Endothelial cell (in vitro differentiated cells): ENCODE measurements at regions not wholly inside any gene's neighbourhood (a gene's known extent, or its start where the extent isn't known, plus 50 kb on each side); places are given as distances from the start of the nearest gene placed in this dataset.

Source experiments
- DNase-seq: peaks from one replicate; pipeline ENCODE4 v3.0.0; 2021; ENCODE audit warnings: low spot score
- H3K27ac Mint-ChIP-seq: one replicate; pipeline ENCODE4 v1.8.0; 2021; ENCODE audit warnings: mixed read lengths, inconsistent platforms; ENCODE audit not compliant: unreplicated experiment
- H3K27me3 Mint-ChIP-seq: one replicate; pipeline ENCODE4 v1.8.0; 2021; ENCODE audit warnings: mild to moderate bottlenecking, moderate library complexity, mixed read lengths, inconsistent platforms; ENCODE audit not compliant: unreplicated experiment
- H3K36me3 Mint-ChIP-seq: one replicate; pipeline ENCODE4 v1.8.0; 2021; ENCODE audit warnings: mild to moderate bottlenecking, low read depth, mixed read lengths, inconsistent platforms; ENCODE audit not compliant: unreplicated experiment
- H3K4me1 Mint-ChIP-seq: one replicate; pipeline ENCODE4 v1.8.0; 2021; ENCODE audit warnings: mild to moderate bottlenecking, mixed read lengths, inconsistent platforms; ENCODE audit not compliant: unreplicated experiment
- H3K4me3 Mint-ChIP-seq: one replicate; pipeline ENCODE4 v1.8.0; 2021; ENCODE audit warnings: mild to moderate bottlenecking, mixed read lengths, inconsistent platforms; ENCODE audit not compliant: unreplicated experiment
- H3K9me3 Mint-ChIP-seq: one replicate; pipeline ENCODE4 v1.8.0; 2021; ENCODE audit warnings: mixed read lengths, inconsistent platforms; ENCODE audit not compliant: unreplicated experiment
- TF ChIP-seq, protein P1 (sequence below): fragments of 200-600 bp; sonication (generic); IDR thresholded peaks from one replicate; pipeline ENCODE4 v1.5.0; 2021; ENCODE audit warnings: antibody characterized with exemption; ENCODE audit not compliant: unreplicated experiment

DNA sequence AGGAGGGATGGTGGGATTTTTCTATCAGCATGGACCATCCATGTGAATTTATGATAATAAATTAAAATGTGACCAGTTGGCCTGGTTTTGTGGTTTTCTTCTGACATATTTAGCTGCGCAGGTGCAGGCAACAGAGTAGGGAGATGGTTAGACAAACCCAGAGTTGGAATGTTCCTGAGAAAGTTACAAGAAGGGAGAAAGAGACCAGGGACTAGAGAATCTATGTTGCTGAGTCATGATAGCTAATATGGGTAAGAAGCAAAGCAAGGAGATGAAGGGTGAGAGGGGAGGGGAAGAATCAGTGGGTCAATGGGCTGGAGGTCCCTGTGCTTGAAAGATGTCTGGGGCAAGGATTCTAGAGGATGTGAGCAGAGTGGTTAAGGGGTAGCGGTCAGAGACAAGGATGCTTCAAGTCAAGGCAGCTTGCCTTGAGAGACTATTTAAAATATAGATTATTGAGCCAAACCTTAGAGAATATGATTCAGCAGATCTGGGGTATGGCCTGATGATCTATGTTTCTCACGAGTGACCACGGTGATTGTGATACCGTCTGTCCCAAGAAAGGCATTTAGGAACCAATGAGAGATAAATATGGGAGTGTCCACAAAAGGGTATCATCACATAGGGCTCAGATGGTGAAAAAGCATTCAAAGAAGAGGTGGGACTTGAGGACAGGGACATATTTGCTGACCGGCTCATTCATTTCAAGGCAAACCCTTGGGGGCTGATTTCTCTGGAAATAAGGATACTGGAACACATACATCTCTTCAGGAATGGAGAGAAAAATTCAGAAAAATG lies 219.7 kb upstream of the PLD5 start:
- DNase-seq, result no peak
- TF ChIP-seq, protein P1, sequence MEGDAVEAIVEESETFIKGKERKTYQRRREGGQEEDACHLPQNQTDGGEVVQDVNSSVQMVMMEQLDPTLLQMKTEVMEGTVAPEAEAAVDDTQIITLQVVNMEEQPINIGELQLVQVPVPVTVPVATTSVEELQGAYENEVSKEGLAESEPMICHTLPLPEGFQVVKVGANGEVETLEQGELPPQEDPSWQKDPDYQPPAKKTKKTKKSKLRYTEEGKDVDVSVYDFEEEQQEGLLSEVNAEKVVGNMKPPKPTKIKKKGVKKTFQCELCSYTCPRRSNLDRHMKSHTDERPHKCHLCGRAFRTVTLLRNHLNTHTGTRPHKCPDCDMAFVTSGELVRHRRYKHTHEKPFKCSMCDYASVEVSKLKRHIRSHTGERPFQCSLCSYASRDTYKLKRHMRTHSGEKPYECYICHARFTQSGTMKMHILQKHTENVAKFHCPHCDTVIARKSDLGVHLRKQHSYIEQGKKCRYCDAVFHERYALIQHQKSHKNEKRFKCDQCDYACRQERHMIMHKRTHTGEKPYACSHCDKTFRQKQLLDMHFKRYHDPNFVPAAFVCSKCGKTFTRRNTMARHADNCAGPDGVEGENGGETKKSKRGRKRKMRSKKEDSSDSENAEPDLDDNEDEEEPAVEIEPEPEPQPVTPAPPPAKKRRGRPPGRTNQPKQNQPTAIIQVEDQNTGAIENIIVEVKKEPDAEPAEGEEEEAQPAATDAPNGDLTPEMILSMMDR, result no peak
- H3K9me3 Mint-ChIP-seq, result no peaks in the 10 kb centered on the region
- no peak overlapping the region for H3K27ac Mint-ChIP-seq
- no peak overlapping the region for H3K4me3 Mint-ChIP-seq
- no peaks in the 10 kb centered on the region for H3K4me1 Mint-ChIP-seq
- H3K36me3 Mint-ChIP-seq, result no peaks in the 10 kb centered on the region
- H3K27me3 Mint-ChIP-seq, result peaks cover 1% of the 10 kb centered on the region

GRCh38 chr1:242738702-242739645 lies 214.5 kb upstream of the PLD5 start:
- H3K4me3 Mint-ChIP-seq, result no peak overlapping the region
- no peak overlapping the region for H3K27ac Mint-ChIP-seq
- H3K27me3 Mint-ChIP-seq, result peaks cover 1% of the 10 kb centered on the region
- no peaks in the 10 kb centered on the region for H3K9me3 Mint-ChIP-seq
- TF ChIP-seq, protein P1, result no peak
- H3K4me1 Mint-ChIP-seq, result no peaks in the 10 kb centered on the region
- no peaks in the 10 kb centered on the region for H3K36me3 Mint-ChIP-seq
- no peak for DNase-seq

DNA sequence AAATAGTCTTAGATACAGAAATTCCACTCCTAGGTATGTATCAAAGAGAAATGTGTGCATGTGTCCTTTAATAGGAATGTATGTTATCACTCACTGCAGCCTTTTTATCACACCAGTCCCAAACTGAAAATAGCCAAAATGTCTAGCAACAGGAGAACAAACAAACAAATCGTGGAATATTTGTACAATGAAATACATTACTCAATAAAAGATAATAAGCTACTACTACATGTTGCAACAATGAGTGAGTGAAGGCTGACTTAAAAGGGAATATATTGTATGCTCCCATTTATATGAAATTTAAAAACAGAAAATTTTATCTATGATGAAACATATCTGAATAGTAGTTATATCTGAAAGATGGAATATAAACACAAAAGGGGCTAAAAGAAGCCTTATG lies 212.1 kb upstream of the PLD5 start:
- H3K4me3 Mint-ChIP-seq, result no peak overlapping the region
- H3K36me3 Mint-ChIP-seq, result no peaks in the 10 kb centered on the region
- no peak for DNase-seq
- H3K4me1 Mint-ChIP-seq, result no peaks in the 10 kb centered on the region
- no peak overlapping the region for H3K27ac Mint-ChIP-seq
- TF ChIP-seq, protein P1, result no peak
- H3K9me3 Mint-ChIP-seq, result no peaks in the 10 kb centered on the region
- peaks cover 1% of the 10 kb centered on the region for H3K27me3 Mint-ChIP-seq

GRCh38 chr1:242735323-242735722 lies 210.8 kb upstream of the PLD5 start:
- Mint-ChIP-seq H3K27ac (no peak overlapping the region), H3K9me3 (no peaks in the 10 kb centered on the region), H3K27me3 (no peaks in the 10 kb centered on the region), H3K4me1 (no peaks in the 10 kb centered on the region), H3K4me3 (no peak overlapping the region), H3K36me3 (no peaks in the 10 kb centered on the region)
- TF ChIP-seq, protein P1, result no peak
- DNase-seq, result no peak
